NCI-H1930 (cell line): ENCODE measurements at regions not wholly inside any gene's neighbourhood (a gene's known extent, or its start where the extent isn't known, plus 50 kb on each side); places are given as distances from the start of the nearest gene placed in this dataset.

Experiments used
- DNase-seq, 2 experiments: peaks; one replicate each; lab custom pipeline; 2025; lab: John Stamatoyannopoulos, UW

GRCh38 chr1:106555571-106555970, 500.9 kb upstream of the PRMT6 start:
- no peak for DNase-seq

GRCh38 chr1:106564192-106564591, 492.3 kb upstream of the PRMT6 start:
- DNase-seq, result no peak

- DNase-seq, result no peak
Measured at GRCh38 chr1:106568201-106568974, 488.1 kb upstream of the PRMT6 start.

DNA sequence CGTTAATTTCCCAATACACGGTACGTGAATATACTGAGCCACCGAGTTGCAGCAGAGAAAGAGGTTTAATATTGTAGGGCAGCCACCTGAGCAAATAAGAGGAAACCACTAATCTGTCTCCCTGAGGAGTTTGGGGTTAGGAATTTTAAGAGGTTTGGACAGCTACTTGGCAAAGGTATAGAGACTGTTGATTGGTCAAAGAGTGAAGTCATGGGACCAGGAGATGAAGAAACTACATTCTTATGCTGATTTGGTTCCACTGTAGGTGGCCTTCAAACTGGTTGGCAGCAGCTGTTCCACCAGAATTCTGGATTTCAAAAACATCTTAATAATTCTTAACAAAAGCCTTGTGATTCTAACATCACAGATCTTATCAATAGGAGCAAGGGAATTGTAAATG, 485.4 kb upstream of the PRMT6 start:
- DNase-seq, result no peak

- DNase-seq, result no peak
Measured at GRCh38 chr1:106584107-106584506, 472.4 kb upstream of the PRMT6 start.

- DNase-seq, result no peak
Measured at GRCh38 chr1:106584676-106585075, 471.8 kb upstream of the PRMT6 start.

DNA sequence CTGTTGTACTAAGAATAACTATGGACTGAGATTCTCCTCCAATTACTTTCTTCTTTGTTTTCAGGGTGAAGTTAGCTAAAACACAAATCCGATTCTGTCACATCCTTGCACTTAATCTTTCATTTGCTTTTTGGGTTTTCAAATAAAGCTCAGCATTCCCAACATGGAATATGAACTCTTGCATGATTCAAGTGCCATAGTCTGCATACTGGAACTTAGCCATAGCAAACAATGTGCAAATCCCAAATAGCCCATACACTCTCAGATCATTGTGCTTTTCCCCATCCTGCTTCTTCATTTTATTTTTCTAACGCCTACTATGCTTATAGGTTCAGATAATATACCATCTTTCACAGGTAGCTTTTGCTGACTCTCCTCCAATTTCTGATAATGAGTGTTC, 455.8 kb upstream of the PRMT6 start:
- DNase-seq, result no peak

DNA sequence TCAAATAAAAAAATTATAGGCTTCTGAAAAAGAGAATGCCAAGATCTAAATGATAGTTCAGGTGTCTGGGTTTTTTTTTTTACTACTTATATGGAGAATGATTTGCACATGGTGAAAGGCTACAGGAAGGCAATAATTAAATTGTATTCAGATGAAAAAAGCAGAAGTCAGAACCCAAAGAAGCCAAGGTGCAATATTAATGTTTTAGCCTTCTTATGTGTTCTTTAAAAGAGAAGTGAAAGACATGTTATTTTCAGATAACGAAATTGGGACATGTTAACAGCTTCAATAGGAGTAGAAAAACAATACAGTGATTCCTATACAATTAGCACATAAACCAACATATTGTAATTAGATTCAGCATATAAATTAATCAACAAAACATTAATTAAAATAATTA, 452.9 kb upstream of the PRMT6 start:
- DNase-seq, result no peak

DNA sequence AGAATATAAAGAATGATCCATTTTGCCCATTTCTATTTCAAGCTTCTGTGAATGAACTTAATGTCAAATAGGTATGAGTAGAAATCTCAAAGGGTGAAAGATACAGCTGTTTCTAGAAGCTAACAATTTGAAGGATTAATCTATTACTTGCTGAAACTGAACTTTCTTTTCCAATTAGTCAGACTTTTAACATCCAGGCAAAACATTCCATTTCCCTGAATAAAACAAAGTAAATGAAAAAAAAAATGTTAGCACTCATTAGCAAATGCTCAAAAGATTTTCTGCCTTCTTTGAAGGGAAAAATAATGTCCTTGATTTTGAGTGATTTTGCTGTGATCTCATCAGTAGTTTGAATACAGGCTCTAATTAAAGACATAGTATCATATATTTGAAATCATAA, 447.6 kb upstream of the PRMT6 start:
- DNase-seq, result no peak

DNA sequence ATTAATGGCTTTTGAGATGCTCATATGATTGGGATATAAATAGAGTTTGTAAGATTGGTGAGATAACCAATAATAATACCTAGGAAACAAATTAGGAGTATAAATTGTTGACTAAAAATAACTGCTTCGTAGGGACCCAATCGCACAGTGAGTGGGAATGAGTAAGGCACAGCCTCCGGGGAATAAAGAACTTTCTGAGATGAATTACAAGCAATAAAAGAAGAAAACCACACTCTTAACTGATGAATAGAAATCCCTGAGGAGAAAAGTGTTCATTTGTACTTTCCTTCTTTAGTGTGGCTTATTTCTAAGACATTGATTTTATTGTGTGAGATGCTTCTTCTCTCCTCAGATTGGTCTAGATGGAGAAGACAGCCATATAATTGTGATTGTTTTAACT, 443.4 kb upstream of the PRMT6 start:
- no peak for DNase-seq

DNA sequence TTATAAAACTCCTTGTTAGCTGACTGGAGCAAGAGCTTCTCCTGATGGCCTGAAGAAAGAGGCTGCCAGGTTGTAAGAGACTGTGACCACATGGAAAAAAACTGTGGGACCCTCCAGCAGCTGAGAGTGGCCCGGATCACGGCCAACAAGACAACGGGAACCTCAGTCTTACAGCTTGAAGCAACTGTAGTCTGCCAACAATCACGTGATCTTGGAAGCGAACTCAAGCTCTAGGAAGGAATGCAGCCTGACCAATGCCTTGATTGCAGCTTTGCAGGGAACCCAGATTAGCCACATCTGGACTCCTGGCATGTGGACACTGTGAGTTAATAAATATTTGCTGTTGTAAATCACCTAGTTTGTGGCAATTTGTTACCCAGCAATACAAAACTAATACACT, 442.6 kb upstream of the PRMT6 start:
- DNase-seq, result no peak

DNA sequence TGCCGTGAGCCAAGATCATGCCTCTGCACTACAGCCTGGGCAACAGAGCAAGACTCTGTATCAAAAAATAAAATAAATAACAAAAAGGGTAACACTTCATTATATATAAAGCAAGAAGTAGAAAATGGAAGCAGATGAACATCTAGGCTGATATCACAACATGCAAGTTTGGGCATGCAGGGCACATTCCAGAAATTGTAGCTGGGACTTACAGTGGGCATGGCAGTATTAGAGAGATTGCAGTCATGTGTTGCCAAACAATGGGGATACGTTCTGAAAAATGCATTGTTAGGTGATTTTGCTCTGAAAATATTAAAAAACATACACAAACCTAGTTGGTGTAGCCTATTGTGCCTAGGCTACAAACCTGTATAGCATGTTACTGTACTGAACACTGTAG, 441.0 kb upstream of the PRMT6 start:
- DNase-seq, result no peak

DNA sequence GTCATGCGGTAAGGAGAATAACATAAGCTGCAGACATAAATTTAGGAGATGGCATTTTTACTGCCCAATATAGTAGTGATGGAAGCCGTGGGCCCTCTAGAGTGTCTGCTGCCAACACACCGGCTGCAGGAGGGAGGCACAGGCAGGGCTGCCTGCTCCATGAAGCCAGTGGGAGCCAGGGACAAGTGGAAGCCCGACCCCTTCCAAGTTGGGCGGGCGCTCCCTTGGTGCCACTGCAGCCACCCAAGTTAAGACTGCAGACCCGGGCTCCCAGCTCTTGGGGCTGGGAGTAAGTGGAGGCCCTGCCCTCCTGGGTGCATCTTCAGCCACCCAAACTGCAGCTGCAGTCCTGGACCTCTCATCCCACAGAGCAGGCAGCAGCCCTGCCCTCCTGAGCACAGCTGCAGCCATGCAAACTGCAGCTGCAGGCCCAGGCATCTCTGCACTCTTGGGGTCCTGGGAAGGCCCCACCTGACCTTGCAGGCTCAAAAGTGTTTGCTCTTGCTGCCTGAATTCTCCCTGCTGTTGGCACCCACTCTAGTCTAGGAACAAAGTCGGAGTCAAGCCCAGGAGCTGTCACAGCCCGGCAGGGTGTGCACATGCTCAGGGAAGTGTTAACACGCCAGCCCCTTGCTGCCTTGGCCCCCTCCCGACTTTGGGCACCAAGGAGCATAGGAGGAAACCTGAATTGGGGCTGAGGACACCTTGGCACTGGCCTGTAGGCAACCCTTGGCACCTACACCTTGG, 437.2 kb upstream of the PRMT6 start:
- DNase-seq, result no peak

DNA sequence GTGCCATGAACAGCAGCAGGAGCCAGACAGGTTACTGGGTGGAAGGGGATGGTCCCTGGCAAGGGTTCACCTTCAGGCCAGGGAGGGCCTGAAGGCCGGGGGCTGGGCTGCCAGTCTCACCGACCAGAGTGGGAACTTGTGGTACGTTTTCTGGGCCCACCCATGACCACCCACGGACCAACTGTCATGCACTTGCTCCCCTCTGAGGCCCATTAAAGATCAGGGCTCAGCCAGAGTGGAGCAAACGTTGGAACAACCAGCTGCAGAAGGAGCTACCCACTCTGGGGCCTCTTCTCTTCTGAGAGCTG, 436.7 kb upstream of the PRMT6 start:
- no peak for DNase-seq

DNA sequence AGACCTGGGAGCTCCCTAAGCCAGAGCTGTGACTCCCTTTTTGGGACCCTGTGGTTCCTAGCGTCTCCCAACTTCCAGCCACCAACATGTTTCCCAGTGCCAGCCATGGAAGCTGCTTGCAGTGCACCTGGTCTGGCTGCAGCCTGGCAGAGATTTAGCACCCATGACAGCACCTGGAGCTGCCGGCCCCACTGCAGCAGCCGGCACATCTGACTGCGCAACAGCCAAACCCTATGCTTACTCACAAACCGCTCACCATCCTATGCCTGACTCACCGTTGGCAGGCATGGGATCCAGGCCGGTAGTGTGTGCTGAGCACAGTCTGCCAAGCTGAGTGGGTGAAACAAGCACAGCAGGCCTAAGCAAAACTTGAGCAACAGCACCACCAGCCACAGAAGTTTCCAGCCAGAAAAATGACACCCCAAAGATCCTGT, 435.9 kb upstream of the PRMT6 start:
- DNase-seq, result no peak

DNA sequence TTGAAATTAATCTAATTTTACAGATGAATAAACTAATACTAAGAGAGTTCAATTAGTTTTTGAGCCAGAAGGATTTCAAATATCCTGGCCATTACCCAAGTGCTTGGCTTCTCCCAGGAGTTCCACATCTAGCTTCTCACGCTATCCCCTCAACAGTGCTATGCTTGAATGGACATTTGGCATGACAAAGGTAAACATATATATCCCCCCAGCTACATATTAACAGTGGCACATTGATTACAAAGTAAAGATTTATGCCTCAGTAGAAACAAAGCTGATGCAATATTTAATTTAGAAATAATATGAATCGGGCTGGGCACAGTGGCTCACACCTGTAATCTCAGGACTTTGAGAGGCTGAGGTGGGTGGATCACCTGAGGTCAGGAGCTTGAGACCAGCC, 434.6 kb upstream of the PRMT6 start:
- no peak for DNase-seq

DNA sequence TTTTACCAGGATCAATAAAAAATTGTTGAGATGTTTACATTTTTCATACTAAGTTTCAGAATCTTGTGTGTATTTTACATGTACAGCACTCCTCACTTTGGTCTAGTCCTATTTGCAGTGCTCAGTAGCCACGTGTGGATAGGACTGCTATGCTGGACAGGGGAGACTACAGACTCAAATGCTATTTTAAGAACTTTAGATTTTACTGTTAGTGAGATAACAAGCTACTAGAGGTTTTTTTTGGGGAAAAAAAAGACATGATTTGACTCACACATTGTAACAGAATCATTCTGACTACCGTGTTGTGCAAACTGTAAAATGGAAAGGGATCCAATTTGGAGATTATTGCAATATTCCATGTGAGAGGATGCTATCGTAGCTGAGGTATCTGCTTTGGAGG, 418.9 kb upstream of the PRMT6 start:
- no peak for DNase-seq

DNA sequence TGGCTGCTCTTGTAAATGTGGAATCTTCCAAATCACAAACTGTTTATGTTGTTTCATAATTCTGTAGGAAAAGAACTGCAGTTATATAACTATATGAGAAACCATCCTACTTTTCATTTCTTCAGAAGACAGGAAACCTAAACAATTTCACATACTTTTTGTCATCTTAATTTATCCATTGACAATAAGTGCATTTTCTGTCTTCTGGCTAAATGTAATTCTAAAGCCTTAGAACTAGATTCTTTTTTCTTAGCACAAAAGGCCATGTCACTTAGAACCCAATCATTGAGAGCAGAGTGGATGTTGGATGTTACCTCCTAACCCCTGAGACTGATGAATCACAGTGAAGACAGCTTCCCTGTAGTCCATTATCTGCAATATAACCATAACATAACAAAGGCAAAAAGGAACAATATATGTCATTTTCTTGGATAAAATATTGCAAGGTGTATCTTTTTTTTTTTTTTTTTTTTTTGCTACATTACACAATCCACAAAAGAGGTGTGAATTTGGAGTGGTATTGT, 410.2 kb upstream of the PRMT6 start:
- DNase-seq, result no peak

DNA sequence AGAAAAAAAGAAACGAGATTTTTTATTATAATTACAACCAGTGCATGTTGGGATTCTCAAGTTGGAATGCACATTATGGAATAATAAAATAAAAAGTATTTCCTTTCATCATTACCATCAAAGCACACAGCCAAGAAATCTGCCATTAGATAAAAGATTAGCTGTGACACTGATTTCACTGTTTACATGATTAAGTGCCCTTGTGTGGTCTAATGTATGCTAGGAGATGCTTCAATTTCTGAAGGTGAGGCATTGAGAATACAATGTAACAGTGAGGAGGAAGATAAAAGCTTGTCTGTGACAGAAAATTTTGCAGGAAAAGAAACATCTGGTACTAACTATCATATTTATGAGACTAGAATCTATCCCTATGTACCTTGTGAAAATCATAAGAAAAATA, 409.7 kb upstream of the PRMT6 start:
- no peak for DNase-seq

DNA sequence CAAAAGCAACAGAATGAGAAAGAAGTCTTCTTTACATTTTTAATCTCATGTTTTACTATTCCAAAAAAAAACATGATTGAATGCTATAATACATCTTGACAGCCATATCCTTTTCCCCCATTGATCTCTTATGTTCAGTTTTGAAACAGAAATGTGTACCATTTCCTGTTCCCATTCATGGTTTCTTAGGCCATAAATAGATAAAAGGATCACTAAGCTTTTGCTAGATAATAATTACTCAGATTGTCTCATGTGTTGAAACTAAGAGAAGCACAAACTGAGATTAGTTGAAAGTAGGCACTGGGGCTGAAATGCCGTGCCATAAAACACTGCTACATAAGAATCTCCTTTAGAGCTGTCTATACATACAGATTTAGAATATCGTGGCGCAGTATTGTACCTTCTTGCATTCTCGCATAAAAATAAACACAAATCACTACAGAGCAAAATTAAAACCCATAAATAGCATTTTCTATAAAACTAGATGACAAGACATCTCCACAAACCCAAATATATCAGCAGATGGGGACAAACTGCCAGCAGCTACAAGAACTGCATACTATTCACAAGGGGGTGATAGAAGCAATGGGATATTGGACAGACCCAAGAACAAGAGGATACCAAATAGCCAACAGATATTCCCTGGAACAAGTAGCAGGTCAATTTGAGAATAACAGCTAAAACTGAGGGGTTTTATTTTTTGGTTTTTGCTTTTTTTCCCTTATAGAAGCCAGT, 405.3 kb upstream of the PRMT6 start:
- DNase-seq, result no peak

DNA sequence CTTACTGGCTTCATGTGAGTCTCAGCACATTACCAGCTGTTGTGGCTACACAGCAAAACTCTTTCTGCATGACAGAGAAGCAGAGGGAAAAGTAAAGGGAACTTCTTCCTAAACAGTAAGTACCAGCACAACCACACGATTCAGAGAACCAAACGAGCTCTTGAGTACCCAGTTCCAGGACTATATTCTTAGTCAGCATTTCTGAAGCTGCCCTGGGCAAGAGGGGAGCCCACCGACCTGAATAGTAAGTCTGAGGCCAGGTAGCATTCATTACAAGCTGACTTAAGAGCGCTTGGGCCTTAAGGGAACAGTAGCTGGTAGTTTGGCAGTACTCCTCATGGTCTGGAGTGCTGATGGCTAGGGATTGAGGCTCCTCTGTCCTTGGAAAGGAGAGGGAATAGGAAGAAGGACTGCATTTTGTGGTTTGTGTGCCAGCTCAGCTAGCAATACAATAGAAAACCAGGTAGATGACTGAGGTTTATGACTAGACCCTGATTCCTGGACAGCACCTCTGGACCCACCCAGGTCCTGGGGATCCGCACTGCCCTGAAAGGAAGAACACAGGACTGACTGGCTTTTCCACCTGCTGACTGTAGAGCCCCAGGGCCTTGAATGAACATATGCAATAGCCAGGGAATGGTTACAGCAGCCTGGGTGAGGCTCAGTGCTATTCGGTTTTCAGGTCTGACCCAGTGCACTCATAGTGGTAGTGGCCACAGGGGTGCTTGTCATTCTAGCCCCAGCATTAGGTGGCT, 396.8 kb upstream of the PRMT6 start:
- no peak for DNase-seq

- DNase-seq, result no peak
Measured at GRCh38 chr1:106675558-106675957, 380.9 kb upstream of the PRMT6 start.
